ENCODE measurements at regions not wholly inside any gene's neighbourhood (a gene's known extent, or its start where the extent isn't known, plus 50 kb on each side); places are given as distances from the start of the nearest gene placed in this dataset.

GRCh38 chr3:45321607-45322391 lies 66.6 kb upstream of the LARS2 start (continued):
- TF ChIP-seq ZNF280D (tag by site-specific recombination; IDR thresholded peaks at IDR 0.05) (no peak), PRDM10 (tag by site-specific recombination; IDR thresholded peaks at IDR 0.05) (no peak), ZNF660 (tag by site-specific recombination; IDR thresholded peaks at IDR 0.05) (no peak), ZNF354C (tag by site-specific recombination; IDR thresholded peaks at IDR 0.05; ENCODE audit: borderline replicate concordance, low read depth) (no peak), TCF7L2 (IDR thresholded peaks at IDR 0.05; ENCODE audit: borderline replicate concordance, low read depth, low read length) (no peak), ZSCAN30 (tag by site-specific recombination; IDR thresholded peaks at IDR 0.05) (no peak), ZBTB8A (tag by site-specific recombination; IDR thresholded peaks at IDR 0.05) (no peak), ZNF585B (tag by site-specific recombination; IDR thresholded peaks at IDR 0.05) (no peak), MYNN (tag by site-specific recombination; IDR thresholded peaks at IDR 0.05; ENCODE audit: borderline replicate concordance) (no peak)
- TF ChIP-seq, protein P1, sequence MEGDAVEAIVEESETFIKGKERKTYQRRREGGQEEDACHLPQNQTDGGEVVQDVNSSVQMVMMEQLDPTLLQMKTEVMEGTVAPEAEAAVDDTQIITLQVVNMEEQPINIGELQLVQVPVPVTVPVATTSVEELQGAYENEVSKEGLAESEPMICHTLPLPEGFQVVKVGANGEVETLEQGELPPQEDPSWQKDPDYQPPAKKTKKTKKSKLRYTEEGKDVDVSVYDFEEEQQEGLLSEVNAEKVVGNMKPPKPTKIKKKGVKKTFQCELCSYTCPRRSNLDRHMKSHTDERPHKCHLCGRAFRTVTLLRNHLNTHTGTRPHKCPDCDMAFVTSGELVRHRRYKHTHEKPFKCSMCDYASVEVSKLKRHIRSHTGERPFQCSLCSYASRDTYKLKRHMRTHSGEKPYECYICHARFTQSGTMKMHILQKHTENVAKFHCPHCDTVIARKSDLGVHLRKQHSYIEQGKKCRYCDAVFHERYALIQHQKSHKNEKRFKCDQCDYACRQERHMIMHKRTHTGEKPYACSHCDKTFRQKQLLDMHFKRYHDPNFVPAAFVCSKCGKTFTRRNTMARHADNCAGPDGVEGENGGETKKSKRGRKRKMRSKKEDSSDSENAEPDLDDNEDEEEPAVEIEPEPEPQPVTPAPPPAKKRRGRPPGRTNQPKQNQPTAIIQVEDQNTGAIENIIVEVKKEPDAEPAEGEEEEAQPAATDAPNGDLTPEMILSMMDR (tag by site-specific recombination; IDR thresholded peaks at IDR 0.05), result no peak

- H3K36me3 ChIP-seq (ENCODE audit: control insufficient read depth in 2 of 2, insufficient read depth in 1 of 2, low read length in 2 of 2), result no peaks in the 10 kb centered on the region
- no peaks in the 10 kb centered on the region for H3K4me1 ChIP-seq (ENCODE audit: control insufficient read depth, insufficient read depth, low read length)
- H3K9me3 ChIP-seq (ENCODE audit: control insufficient read depth, insufficient read depth, low read depth, low read length), result no peaks in the 10 kb centered on the region
- TF ChIP-seq ZNF404 (tag by site-specific recombination; IDR thresholded peaks at IDR 0.05) (no peak), KLF17 (tag by site-specific recombination; IDR thresholded peaks at IDR 0.05) (no peak), FEZF1 (tag by site-specific recombination; IDR thresholded peaks at IDR 0.05) (no peak), SCRT1 (tag by site-specific recombination; IDR thresholded peaks at IDR 0.05; ENCODE audit: borderline replicate concordance) (no peak), ZNF639 (tag by site-specific recombination; IDR thresholded peaks at IDR 0.05) (no peak), ZNF10 (tag by site-specific recombination; IDR thresholded peaks at IDR 0.05) (no peak)
- TF ChIP-seq, protein P2, sequence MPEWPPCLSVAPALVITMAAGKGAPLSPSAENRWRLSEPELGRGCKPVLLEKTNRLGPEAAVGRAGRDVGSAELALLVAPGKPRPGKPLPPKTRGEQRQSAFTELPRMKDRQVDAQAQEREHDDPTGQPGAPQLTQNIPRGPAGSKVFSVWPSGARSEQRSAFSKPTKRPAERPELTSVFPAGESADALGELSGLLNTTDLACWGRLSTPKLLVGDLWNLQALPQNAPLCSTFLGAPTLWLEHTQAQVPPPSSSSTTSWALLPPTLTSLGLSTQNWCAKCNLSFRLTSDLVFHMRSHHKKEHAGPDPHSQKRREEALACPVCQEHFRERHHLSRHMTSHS (tag by site-specific recombination; IDR thresholded peaks at IDR 0.05), result no peak
- TF ChIP-seq, protein P3, sequence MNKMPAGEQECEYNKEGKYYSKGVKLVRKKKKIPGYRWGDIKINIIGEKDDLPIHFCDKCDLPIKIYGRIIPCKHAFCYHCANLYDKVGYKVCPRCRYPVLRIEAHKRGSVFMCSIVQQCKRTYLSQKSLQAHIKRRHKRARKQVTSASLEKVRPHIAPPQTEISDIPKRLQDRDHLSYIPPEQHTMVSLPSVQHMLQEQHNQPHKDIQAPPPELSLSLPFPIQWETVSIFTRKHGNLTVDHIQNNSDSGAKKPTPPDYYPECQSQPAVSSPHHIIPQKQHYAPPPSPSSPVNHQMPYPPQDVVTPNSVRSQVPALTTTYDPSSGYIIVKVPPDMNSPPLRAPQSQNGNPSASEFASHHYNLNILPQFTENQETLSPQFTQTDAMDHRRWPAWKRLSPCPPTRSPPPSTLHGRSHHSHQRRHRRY (tag by site-specific recombination; IDR thresholded peaks at IDR 0.05), result no peak
- no peak overlapping the region for H3K27ac ChIP-seq (ENCODE audit: extremely low read depth, low read depth, low read length)
- no peak overlapping the region for H3K4me3 ChIP-seq (ENCODE audit: low read depth, low read length)
- CTCF ChIA-PET, result no interaction called here
- POLR2A ChIA-PET, result no interaction called here
Observed at GRCh38 chr3:45322616-45323015, 65.8 kb upstream of the LARS2 start.
